Liver (tissue), 8 donors: ENCODE measurements at regions not wholly inside any gene's neighbourhood (a gene's known extent, or its start where the extent isn't known, plus 50 kb on each side); places are given as distances from the start of the nearest gene placed in this dataset.

Source experiments
- DNase-seq: peaks from one replicate; pipeline ENCODE4 v3.0.0-alpha.2; 2017; ENCODE audit warnings: low spot score
- H3K27ac ChIP-seq, 2 donors: one replicate each; pipeline ENCODE4 v1.7.0; 2013; ENCODE audit warnings: inconsistent platforms in 2 of 2, low read length in 2 of 2, control low read depth in 1 of 2, low read depth in 1 of 2, mild to moderate bottlenecking in 1 of 2
- H3K27me3 ChIP-seq, 4 donors: one replicate each; pipeline versions ENCODE4 v1.6.1 to v1.7.0; 2013; ENCODE audit warnings: low read length in 3 of 4, inconsistent platforms in 1 of 4, mild to moderate bottlenecking in 1 of 4, moderate library complexity in 1 of 4; ENCODE audit not compliant: control insufficient read depth in 4 of 4, insufficient read depth in 4 of 4
- H3K36me3 ChIP-seq, 4 donors: one replicate each; pipeline versions ENCODE4 v1.6.1 to v1.7.0; 2013; ENCODE audit warnings: low read length in 3 of 4, mild to moderate bottlenecking in 3 of 4, low read depth in 1 of 4, moderate library complexity in 1 of 4; ENCODE audit not compliant: control insufficient read depth in 4 of 4, insufficient read depth in 3 of 4
- H3K4me1 ChIP-seq, 4 donors: one replicate each; pipeline versions ENCODE4 v1.6.1 to v1.7.0; 2013; ENCODE audit warnings: low read length in 3 of 4, mild to moderate bottlenecking in 3 of 4, moderate library complexity in 1 of 4; ENCODE audit not compliant: control insufficient read depth in 4 of 4, insufficient read depth in 4 of 4
- H3K4me3 ChIP-seq, 3 donors: one replicate each; pipeline versions ENCODE4 v1.6.1 to v1.7.0; 2013; ENCODE audit warnings: low read length in 3 of 3, control low read depth in 1 of 3, low read depth in 1 of 3, mild to moderate bottlenecking in 1 of 3
- H3K9ac ChIP-seq, 2 donors: one replicate each; pipeline ENCODE4 v1.7.0; 2013; ENCODE audit warnings: low read length in 2 of 2, mild to moderate bottlenecking in 2 of 2, moderate library complexity in 2 of 2, control low read depth in 1 of 2, low read depth in 1 of 2
- H3K9me3 ChIP-seq, 4 donors: one replicate each; pipeline versions ENCODE4 v1.6.1 to v1.7.0; 2013; ENCODE audit warnings: low read length in 3 of 4; ENCODE audit not compliant: control insufficient read depth in 4 of 4
- ATF3 ChIP-seq: IDR thresholded peaks from 2 replicates; pipeline ENCODE4 v1.6.1; 2016; ENCODE audit warnings: antibody characterized with exemption
- CTCF ChIP-seq: fragments of 150-350 bp; IDR thresholded peaks from 2 replicates; pipeline ENCODE4 v1.5.1; 2017; ENCODE audit warnings: improper control_type of control experiment, low read depth, low read length; ENCODE audit not compliant: missing input control
- EGR1 ChIP-seq, 2 donors: IDR thresholded peaks; 2 replicates each; pipeline ENCODE4 v1.6.1; 2016 to 2018; ENCODE audit warnings: antibody characterized with exemption in 2 of 2, low read depth in 2 of 2
- FOXA1 ChIP-seq: IDR thresholded peaks from 2 replicates; pipeline ENCODE4 v1.6.1; 2016; ENCODE audit warnings: antibody characterized with exemption
- FOXA2 ChIP-seq: IDR thresholded peaks from 2 replicates; pipeline ENCODE4 v1.6.1; 2016; ENCODE audit warnings: antibody characterized with exemption
- GABPA ChIP-seq, 2 donors: IDR thresholded peaks in 1 of 2; conservative IDR thresholded peaks in 1 of 2; 2 replicates each; pipeline ENCODE4 v1.6.1; 2016; ENCODE audit warnings: antibody characterized with exemption in 2 of 2, mild to moderate bottlenecking in 1 of 2, moderate library complexity in 1 of 2
- HNF4A ChIP-seq, 2 donors: conservative IDR thresholded peaks; 2 replicates each; pipeline ENCODE4 v1.6.1; 2016; ENCODE audit warnings: antibody characterized with exemption in 2 of 2, mild to moderate bottlenecking in 2 of 2
- HNF4G ChIP-seq: IDR thresholded peaks from 2 replicates; pipeline ENCODE4 v1.6.1; 2016; ENCODE audit warnings: antibody characterized with exemption
- JUND ChIP-seq, 2 donors: IDR thresholded peaks; 2 replicates each; pipeline ENCODE4 v1.6.1; 2016; ENCODE audit warnings: antibody characterized with exemption in 2 of 2
- MAX ChIP-seq: IDR thresholded peaks from 2 replicates; pipeline ENCODE4 v1.6.1; 2016; ENCODE audit warnings: antibody characterized with exemption
- NR2F2 ChIP-seq: IDR thresholded peaks from 2 replicates; pipeline ENCODE4 v1.6.1; 2016; ENCODE audit warnings: antibody characterized with exemption
- RAD21 ChIP-seq, 2 donors: IDR thresholded peaks; 2 replicates each; pipeline ENCODE4 v1.6.1; 2016; ENCODE audit warnings: antibody characterized with exemption in 2 of 2, mild to moderate bottlenecking in 2 of 2
- RXRA ChIP-seq, 2 donors: IDR thresholded peaks; 2 replicates each; pipeline ENCODE4 v1.6.1; 2017 to 2018; ENCODE audit warnings: antibody characterized with exemption in 2 of 2, mild to moderate bottlenecking in 1 of 2
- SP1 ChIP-seq: IDR thresholded peaks from 2 replicates; pipeline ENCODE4 v1.6.1; 2018; ENCODE audit warnings: antibody characterized with exemption, mild to moderate bottlenecking
- TAF1 ChIP-seq: conservative IDR thresholded peaks from 2 replicates; pipeline ENCODE4 v1.6.1; 2016; ENCODE audit warnings: antibody characterized with exemption, mild to moderate bottlenecking
- ZBTB33 ChIP-seq: IDR thresholded peaks from 2 replicates; pipeline ENCODE4 v1.6.1; 2016; ENCODE audit warnings: antibody characterized with exemption
- WGBS: extraction: QIAGEN DNeasy Blood & Tissue Kit; methylation state at CpG from one replicate; pipeline ENCODE4 v1.1.7; 2013; 5-methylcytosine and 5-hydroxymethylcytosine counted together
- TF ChIP-seq, protein P1 (sequence below): IDR thresholded peaks from 2 replicates; pipeline ENCODE4 v1.6.1; 2016; ENCODE audit warnings: antibody characterized with exemption, mild to moderate bottlenecking
- donor health status: healthy.
- donor health status: healthy.
- donor health status: healthy.
- donor health status: healthy.
- donor health status: healthy.

DNA sequence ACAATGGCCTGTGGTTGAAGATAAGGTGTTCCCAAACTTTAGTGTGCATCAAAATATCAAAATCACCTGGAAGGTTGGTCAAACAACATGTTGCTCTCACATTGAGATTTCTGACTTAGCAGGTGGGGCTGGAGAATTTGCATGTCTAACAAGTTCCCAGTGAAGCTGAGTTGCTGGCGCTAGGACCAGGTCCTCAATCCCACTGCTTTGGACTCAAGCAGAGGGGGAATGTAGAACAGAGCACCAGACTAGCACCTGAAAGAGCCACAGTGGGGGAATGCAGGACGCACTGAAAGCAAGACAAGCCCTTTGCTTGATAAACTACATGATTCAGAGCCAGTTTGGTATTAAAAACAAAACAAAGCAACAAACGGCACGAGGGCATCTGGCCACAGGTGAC lies 458.1 kb downstream of the MTRR start:
- Histone ChIP-seq H3K4me3 (no peak overlapping the region), H3K27me3 (peaks cover 0 to 7% (median 0%) of the 10 kb centered on the region in 4 donors), H3K9me3 (no peaks in the 10 kb centered on the region), H3K27ac (no peak overlapping the region), H3K4me1 (no peaks in the 10 kb centered on the region), H3K36me3 (no peaks in the 10 kb centered on the region), H3K9ac (no peak overlapping the region)
- 59% methylated on average over 4 of the region's 4 CpGs for WGBS
- no peak for DNase-seq
- TF ChIP-seq MAX (no peak), ATF3 (no peak), HNF4A (conservative IDR thresholded peaks at IDR 0.05) (no peak), EGR1 (IDR thresholded peaks at IDR 0.05; ENCODE audit: low read depth in 2 of 2) (no peak), FOXA1 (no peak), NR2F2 (no peak), HNF4G (no peak), CTCF (no peak), SP1 (no peak), FOXA2 (no peak), RXRA (IDR thresholded peaks at IDR 0.05) (no peak), TAF1 (no peak), JUND (IDR thresholded peaks at IDR 0.05) (no peak), ZBTB33 (no peak), RAD21 (IDR thresholded peaks at IDR 0.05) (no peak), GABPA (IDR thresholded peaks at IDR 0.05 in 1 of 2, conservative IDR thresholded peaks at IDR 0.05 in 1 of 2) (no peak)
- TF ChIP-seq, protein P1, sequence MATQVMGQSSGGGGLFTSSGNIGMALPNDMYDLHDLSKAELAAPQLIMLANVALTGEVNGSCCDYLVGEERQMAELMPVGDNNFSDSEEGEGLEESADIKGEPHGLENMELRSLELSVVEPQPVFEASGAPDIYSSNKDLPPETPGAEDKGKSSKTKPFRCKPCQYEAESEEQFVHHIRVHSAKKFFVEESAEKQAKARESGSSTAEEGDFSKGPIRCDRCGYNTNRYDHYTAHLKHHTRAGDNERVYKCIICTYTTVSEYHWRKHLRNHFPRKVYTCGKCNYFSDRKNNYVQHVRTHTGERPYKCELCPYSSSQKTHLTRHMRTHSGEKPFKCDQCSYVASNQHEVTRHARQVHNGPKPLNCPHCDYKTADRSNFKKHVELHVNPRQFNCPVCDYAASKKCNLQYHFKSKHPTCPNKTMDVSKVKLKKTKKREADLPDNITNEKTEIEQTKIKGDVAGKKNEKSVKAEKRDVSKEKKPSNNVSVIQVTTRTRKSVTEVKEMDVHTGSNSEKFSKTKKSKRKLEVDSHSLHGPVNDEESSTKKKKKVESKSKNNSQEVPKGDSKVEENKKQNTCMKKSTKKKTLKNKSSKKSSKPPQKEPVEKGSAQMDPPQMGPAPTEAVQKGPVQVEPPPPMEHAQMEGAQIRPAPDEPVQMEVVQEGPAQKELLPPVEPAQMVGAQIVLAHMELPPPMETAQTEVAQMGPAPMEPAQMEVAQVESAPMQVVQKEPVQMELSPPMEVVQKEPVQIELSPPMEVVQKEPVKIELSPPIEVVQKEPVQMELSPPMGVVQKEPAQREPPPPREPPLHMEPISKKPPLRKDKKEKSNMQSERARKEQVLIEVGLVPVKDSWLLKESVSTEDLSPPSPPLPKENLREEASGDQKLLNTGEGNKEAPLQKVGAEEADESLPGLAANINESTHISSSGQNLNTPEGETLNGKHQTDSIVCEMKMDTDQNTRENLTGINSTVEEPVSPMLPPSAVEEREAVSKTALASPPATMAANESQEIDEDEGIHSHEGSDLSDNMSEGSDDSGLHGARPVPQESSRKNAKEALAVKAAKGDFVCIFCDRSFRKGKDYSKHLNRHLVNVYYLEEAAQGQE = no peak

DNA sequence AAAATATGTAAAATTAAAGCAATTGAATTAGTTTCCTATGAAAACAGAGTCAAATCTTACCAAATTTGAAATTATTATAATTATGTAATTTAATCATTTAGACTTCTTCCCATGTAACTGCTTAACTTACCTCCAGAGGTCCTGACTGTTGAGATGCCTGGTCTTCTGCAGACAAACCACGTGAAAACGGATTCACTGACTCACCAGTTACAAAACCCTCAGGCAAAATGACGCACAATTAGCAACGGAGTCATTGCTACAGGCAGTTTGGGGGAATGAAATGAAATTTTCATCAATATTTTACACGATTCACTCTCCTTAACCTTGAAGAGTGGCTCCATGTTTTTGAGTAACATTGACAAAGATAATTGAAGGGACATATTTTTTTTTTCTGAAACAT lies 460.8 kb downstream of the MTRR start:
- H3K9me3 ChIP-seq = no peaks in the 10 kb centered on the region
- no peaks in the 10 kb centered on the region for H3K4me1 ChIP-seq
- H3K36me3 ChIP-seq = no peaks in the 10 kb centered on the region
- no peak overlapping the region for H3K9ac ChIP-seq
- no peak overlapping the region for H3K4me3 ChIP-seq
- peaks cover 0 to 8% (median 0%) of the 10 kb centered on the region in 4 donors for H3K27me3 ChIP-seq
- H3K27ac ChIP-seq = no peak overlapping the region
- TF ChIP-seq ZBTB33 = no peak
- WGBS = 67% methylated on average over 5 of the region's 5 CpGs
- DNase-seq = no peak
